ENCODE measurements at regions not wholly inside any gene's neighbourhood (a gene's known extent, or its start where the extent isn't known, plus 50 kb on each side); places are given as distances from the start of the nearest gene placed in this dataset.

GRCh38 chr6:113089056-113089455, 741.9 kb downstream of the RFPL4B start:
- Mint-ChIP-seq H3K4me1 (no peaks in the 10 kb centered on the region), H3K36me3 (no peaks in the 10 kb centered on the region), H3K27ac (no peak overlapping the region), H3K9me3 (peaks cover 0 to 12% (median 9%) of the 10 kb centered on the region in 3 donors), H3K4me3 (no peak overlapping the region), H3K27me3 (no peaks in the 10 kb centered on the region)
- Histone ChIP-seq H3K27ac (ENCODE audit: low read length) (no peak overlapping the region), H3K9me3 (no peaks in the 10 kb centered on the region), H3K27me3 (replicated peaks in 1 of 2; ENCODE audit: control insufficient read depth in 2 of 2, extremely low read depth in 1 of 2, insufficient read depth in 2 of 2, low read length in 1 of 2) (no peaks in the 10 kb centered on the region), H3K4me3 (ENCODE audit: control insufficient read depth in 1 of 2, extremely low read depth in 1 of 2, low read length in 1 of 2) (no peak overlapping the region), H3K4me1 (ENCODE audit: control insufficient read depth in 1 of 2, extremely low read depth in 1 of 2, insufficient read depth in 2 of 2, low read length in 2 of 2) (no peaks in the 10 kb centered on the region), H3K36me3 (ENCODE audit: control insufficient read depth in 2 of 2, extremely low read depth in 1 of 2, insufficient read depth in 1 of 2, low read length in 1 of 2) (no peaks in the 10 kb centered on the region)
- DNase-seq, result no peak
- ChIA-PET POLR2A (no interaction called here), CTCF (no interaction called here)
- ATAC-seq (replicated peaks in 1 of 4), result no peak
- 92% methylated on average over 2 of the region's 8 CpGs for WGBS (ENCODE audit: insufficient coverage)

GRCh38 chr6:113092795-113093194, 745.7 kb downstream of the RFPL4B start:
- H3K9me3 Mint-ChIP-seq, result peaks cover 3 to 12% (median 6%) of the 10 kb centered on the region in 3 donors
- no peaks in the 10 kb centered on the region for H3K9me3 ChIP-seq
- 86% methylated on average over 3 of the region's 3 CpGs for WGBS (ENCODE audit: insufficient coverage)

GRCh38 chr6:113094779-113095178, 747.6 kb downstream of the RFPL4B start:
- Histone ChIP-seq H3K36me3 (ENCODE audit: control insufficient read depth in 2 of 2, extremely low read depth in 1 of 2, insufficient read depth in 1 of 2, low read length in 1 of 2) (no peaks in the 10 kb centered on the region), H3K27ac (ENCODE audit: low read length) (no peak overlapping the region), H3K27me3 (replicated peaks in 1 of 2; ENCODE audit: control insufficient read depth in 2 of 2, extremely low read depth in 1 of 2, insufficient read depth in 2 of 2, low read length in 1 of 2) (no peaks in the 10 kb centered on the region), H3K4me3 (ENCODE audit: control insufficient read depth in 1 of 2, extremely low read depth in 1 of 2, low read length in 1 of 2) (no peak overlapping the region), H3K9me3 (no peaks in the 10 kb centered on the region), H3K4me1 (ENCODE audit: control insufficient read depth in 1 of 2, extremely low read depth in 1 of 2, insufficient read depth in 2 of 2, low read length in 2 of 2) (no peaks in the 10 kb centered on the region)
- Mint-ChIP-seq H3K9me3 (peaks cover 2 to 12% (median 6%) of the 10 kb centered on the region in 3 donors), H3K36me3 (no peaks in the 10 kb centered on the region), H3K27me3 (no peaks in the 10 kb centered on the region), H3K27ac (no peak overlapping the region), H3K4me1 (no peaks in the 10 kb centered on the region), H3K4me3 (no peak overlapping the region)
- ChIA-PET CTCF (no interaction called here), POLR2A (no interaction called here)
- WGBS (ENCODE audit: insufficient coverage), result no CpG with 5 or more reads among the region's 3 CpGs
- ATAC-seq (replicated peaks in 1 of 4) (no peak), DNase-seq (no peak)

More at GRCh38 chr6:113092795-113093194, 745.7 kb downstream of the RFPL4B start:
- H3K36me3 ChIP-seq (ENCODE audit: control insufficient read depth in 2 of 2, extremely low read depth in 1 of 2, insufficient read depth in 1 of 2, low read length in 1 of 2), result no peaks in the 10 kb centered on the region
- Mint-ChIP-seq H3K36me3 (no peaks in the 10 kb centered on the region), H3K4me3 (no peak overlapping the region), H3K27me3 (no peaks in the 10 kb centered on the region), H3K4me1 (no peaks in the 10 kb centered on the region), H3K27ac (no peak overlapping the region)
- no peak overlapping the region for H3K27ac ChIP-seq (ENCODE audit: low read length)
- H3K4me1 ChIP-seq (ENCODE audit: control insufficient read depth in 1 of 2, extremely low read depth in 1 of 2, insufficient read depth in 2 of 2, low read length in 2 of 2), result no peaks in the 10 kb centered on the region
- ChIA-PET CTCF (no interaction called here), POLR2A (no interaction called here)
- DNase-seq (no peak), ATAC-seq (replicated peaks in 1 of 4) (no peak)
- H3K27me3 ChIP-seq (replicated peaks in 1 of 2; ENCODE audit: control insufficient read depth in 2 of 2, extremely low read depth in 1 of 2, insufficient read depth in 2 of 2, low read length in 1 of 2), result no peaks in the 10 kb centered on the region
- no peak overlapping the region for H3K4me3 ChIP-seq (ENCODE audit: control insufficient read depth in 1 of 2, extremely low read depth in 1 of 2, low read length in 1 of 2)

- no peak overlapping the region for H3K4me3 Mint-ChIP-seq
- peaks cover 2 to 12% (median 6%) of the 10 kb centered on the region in 3 donors for H3K9me3 Mint-ChIP-seq
- ATAC-seq (replicated peaks in 1 of 4) (no peak), DNase-seq (no peak)
- Histone ChIP-seq H3K27ac (ENCODE audit: low read length) (no peak overlapping the region), H3K27me3 (replicated peaks in 1 of 2; ENCODE audit: control insufficient read depth in 2 of 2, extremely low read depth in 1 of 2, insufficient read depth in 2 of 2, low read length in 1 of 2) (no peaks in the 10 kb centered on the region), H3K36me3 (ENCODE audit: control insufficient read depth in 2 of 2, extremely low read depth in 1 of 2, insufficient read depth in 1 of 2, low read length in 1 of 2) (no peaks in the 10 kb centered on the region), H3K4me1 (ENCODE audit: control insufficient read depth in 1 of 2, extremely low read depth in 1 of 2, insufficient read depth in 2 of 2, low read length in 2 of 2) (no peaks in the 10 kb centered on the region), H3K4me3 (ENCODE audit: control insufficient read depth in 1 of 2, extremely low read depth in 1 of 2, low read length in 1 of 2) (no peak overlapping the region), H3K9me3 (no peaks in the 10 kb centered on the region)
- WGBS (ENCODE audit: insufficient coverage), result no CpG with 5 or more reads among the region's 2 CpGs
- no peaks in the 10 kb centered on the region for H3K4me1 Mint-ChIP-seq
- ChIA-PET POLR2A (no interaction called here), CTCF (no interaction called here)
- H3K27me3 Mint-ChIP-seq, result no peaks in the 10 kb centered on the region
- H3K36me3 Mint-ChIP-seq, result no peaks in the 10 kb centered on the region
- no peak overlapping the region for H3K27ac Mint-ChIP-seq
These were observed 748.7 kb downstream of the RFPL4B start for GRCh38 chr6:113095841-113096240.

GRCh38 chr6:113102761-113103160, 754.4 kb upstream of the MARCKS start:
- no peak overlapping the region for H3K4me3 ChIP-seq (ENCODE audit: control insufficient read depth in 1 of 2, extremely low read depth in 1 of 2, low read length in 1 of 2)
- Mint-ChIP-seq H3K4me1 (no peaks in the 10 kb centered on the region), H3K36me3 (no peaks in the 10 kb centered on the region), H3K4me3 (no peak overlapping the region), H3K27me3 (no peaks in the 10 kb centered on the region), H3K27ac (no peak overlapping the region), H3K9me3 (peaks cover 0 to 14% (median 0%) of the 10 kb centered on the region in 3 donors)
- no peaks in the 10 kb centered on the region for H3K4me1 ChIP-seq (ENCODE audit: control insufficient read depth in 1 of 2, extremely low read depth in 1 of 2, insufficient read depth in 2 of 2, low read length in 2 of 2)
- no peaks in the 10 kb centered on the region for H3K27me3 ChIP-seq (replicated peaks in 1 of 2; ENCODE audit: control insufficient read depth in 2 of 2, extremely low read depth in 1 of 2, insufficient read depth in 2 of 2, low read length in 1 of 2)
- DNase-seq (no peak), ATAC-seq (replicated peaks in 1 of 4) (no peak)
- H3K36me3 ChIP-seq (ENCODE audit: control insufficient read depth in 2 of 2, extremely low read depth in 1 of 2, insufficient read depth in 1 of 2, low read length in 1 of 2), result no peaks in the 10 kb centered on the region
- ChIA-PET POLR2A (no interaction called here), CTCF (no interaction called here)
- H3K27ac ChIP-seq (ENCODE audit: low read length), result no peak overlapping the region
- no peaks in the 10 kb centered on the region for H3K9me3 ChIP-seq
- no CpG with 5 or more reads among the region's 4 CpGs for WGBS (ENCODE audit: insufficient coverage)

DNA sequence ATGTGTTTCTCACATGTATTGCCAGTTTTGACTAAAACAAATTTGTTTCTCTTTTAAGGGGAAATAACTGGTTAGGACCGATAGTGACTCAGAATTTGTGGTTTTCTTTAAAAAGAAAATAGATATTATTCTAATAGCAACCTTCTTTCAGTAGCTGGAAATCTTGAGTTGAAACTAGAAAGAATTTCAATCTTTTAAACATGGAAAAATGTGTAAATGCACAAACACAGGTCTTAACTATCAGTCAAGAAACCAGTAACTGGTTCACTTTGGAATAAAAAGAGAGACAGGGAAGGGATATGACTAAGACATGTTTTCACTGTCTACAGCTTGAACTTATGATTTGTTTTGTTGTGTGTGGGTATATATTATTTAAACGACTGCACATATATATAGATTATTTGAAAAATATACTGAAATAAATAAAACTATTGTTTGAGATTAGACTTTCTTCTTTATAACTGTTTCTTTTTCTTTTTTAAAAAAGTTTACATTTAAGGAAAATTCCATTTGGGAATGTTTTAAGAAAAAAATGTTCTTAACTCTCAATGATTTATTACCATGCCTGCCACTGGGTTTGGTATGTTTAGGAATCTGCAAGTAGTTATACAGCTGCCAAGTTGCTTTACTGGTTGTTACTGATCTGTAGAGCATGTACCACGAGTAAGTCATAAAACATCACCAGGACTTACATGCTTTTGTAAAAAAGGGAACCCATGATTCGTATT, 753.3 kb upstream of the MARCKS start:
- H3K4me3 Mint-ChIP-seq, result no peak overlapping the region
- H3K9me3 Mint-ChIP-seq, result peaks cover 0 to 14% (median 0%) of the 10 kb centered on the region in 3 donors
- H3K4me1 Mint-ChIP-seq, result no peaks in the 10 kb centered on the region
- H3K27ac Mint-ChIP-seq, result no peak overlapping the region
- no peaks in the 10 kb centered on the region for H3K36me3 ChIP-seq (ENCODE audit: control insufficient read depth in 2 of 2, extremely low read depth in 1 of 2, insufficient read depth in 1 of 2, low read length in 1 of 2)
- H3K4me3 ChIP-seq (ENCODE audit: control insufficient read depth in 1 of 2, extremely low read depth in 1 of 2, low read length in 1 of 2), result no peak overlapping the region
- H3K36me3 Mint-ChIP-seq, result no peaks in the 10 kb centered on the region
- CTCF ChIA-PET, result no interaction called here
- no peaks in the 10 kb centered on the region for H3K27me3 Mint-ChIP-seq
- POLR2A ChIA-PET, result no interaction called here
- no peaks in the 10 kb centered on the region for H3K27me3 ChIP-seq (replicated peaks in 1 of 2; ENCODE audit: control insufficient read depth in 2 of 2, extremely low read depth in 1 of 2, insufficient read depth in 2 of 2, low read length in 1 of 2)
- no peaks in the 10 kb centered on the region for H3K9me3 ChIP-seq
- WGBS (ENCODE audit: insufficient coverage), result no CpG with 5 or more reads among the region's 4 CpGs
- DNase-seq (no peak), ATAC-seq (replicated peaks in 1 of 4) (no peak)
- no peak overlapping the region for H3K27ac ChIP-seq (ENCODE audit: low read length)
- H3K4me1 ChIP-seq (ENCODE audit: control insufficient read depth in 1 of 2, extremely low read depth in 1 of 2, insufficient read depth in 2 of 2, low read length in 2 of 2), result no peaks in the 10 kb centered on the region

- H3K27me3 ChIP-seq (replicated peaks in 1 of 2; ENCODE audit: control insufficient read depth in 2 of 2, extremely low read depth in 1 of 2, insufficient read depth in 2 of 2, low read length in 1 of 2), result no peaks in the 10 kb centered on the region
- Mint-ChIP-seq H3K36me3 (no peaks in the 10 kb centered on the region), H3K27ac (no peak overlapping the region), H3K4me1 (no peaks in the 10 kb centered on the region), H3K9me3 (peaks cover 0 to 14% (median 0%) of the 10 kb centered on the region in 3 donors), H3K27me3 (no peaks in the 10 kb centered on the region), H3K4me3 (no peak overlapping the region)
- ATAC-seq (replicated peaks in 1 of 4), result no peak
- H3K27ac ChIP-seq (ENCODE audit: low read length), result no peak overlapping the region
- POLR2A ChIA-PET, result no interaction called here
- CTCF ChIA-PET, result no interaction called here
- no peak overlapping the region for H3K4me3 ChIP-seq (ENCODE audit: control insufficient read depth in 1 of 2, extremely low read depth in 1 of 2, low read length in 1 of 2)
- no peaks in the 10 kb centered on the region for H3K4me1 ChIP-seq (ENCODE audit: control insufficient read depth in 1 of 2, extremely low read depth in 1 of 2, insufficient read depth in 2 of 2, low read length in 2 of 2)
- DNase-seq, result no peak
- no peaks in the 10 kb centered on the region for H3K9me3 ChIP-seq
- no CpG with 5 or more reads among the region's 4 CpGs for WGBS (ENCODE audit: insufficient coverage)
- no peaks in the 10 kb centered on the region for H3K36me3 ChIP-seq (ENCODE audit: control insufficient read depth in 2 of 2, extremely low read depth in 1 of 2, insufficient read depth in 1 of 2, low read length in 1 of 2)
These were observed 752.6 kb upstream of the MARCKS start for GRCh38 chr6:113104541-113104940.
